GM19240 (cell line): ENCODE measurements at regions not wholly inside any gene's neighbourhood (a gene's known extent, or its start where the extent isn't known, plus 50 kb on each side); places are given as distances from the start of the nearest gene placed in this dataset.

Experiments used
- DNase-seq: peaks from one replicate; pipeline ENCODE4 v3.0.0; 2011; ENCODE audit warnings: low spot score; ENCODE audit not compliant: insufficient read length

DNA sequence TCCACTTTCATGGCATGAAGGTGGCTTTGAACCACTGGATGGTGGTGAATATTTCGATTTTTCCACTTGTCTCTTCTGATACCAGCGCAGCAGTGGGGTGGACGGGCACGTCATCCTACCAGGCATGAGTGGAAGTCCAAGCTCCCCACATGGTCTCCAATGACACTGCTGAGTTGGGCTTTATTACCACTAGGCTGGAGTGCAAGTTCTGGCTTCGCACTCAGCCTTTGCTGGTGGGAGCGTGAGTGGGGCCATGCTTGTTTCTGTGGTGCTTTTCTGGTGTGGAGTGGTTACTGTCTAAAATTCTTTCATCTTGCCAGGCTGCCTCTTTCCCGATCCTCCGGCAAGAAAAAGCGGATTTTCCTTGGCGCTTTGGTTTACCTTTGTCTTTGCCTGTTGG is 70.1 kb upstream of the SDK1 start:
- DNase-seq, result no peak

DNA sequence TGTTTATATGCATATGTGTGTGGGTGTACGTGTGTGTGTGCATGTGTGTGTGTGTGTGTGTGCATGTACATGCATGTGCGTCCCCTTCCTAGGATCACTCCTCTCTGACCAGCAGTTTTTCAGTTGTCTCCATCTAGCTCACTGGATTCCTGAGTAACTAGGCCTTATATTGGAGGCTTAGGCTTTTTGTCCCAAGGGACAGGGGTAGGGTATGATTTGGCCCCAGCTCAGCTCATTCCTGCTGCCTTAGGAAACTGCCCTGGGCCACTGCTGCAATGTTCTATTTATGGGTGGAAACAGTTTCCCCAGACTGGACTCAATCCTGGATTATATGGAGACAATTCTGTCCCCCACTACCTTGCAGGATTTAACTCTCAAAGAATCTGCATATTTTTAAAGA is 68.8 kb upstream of the SDK1 start:
- no peak for DNase-seq

GRCh38 chr7:3233301-3233700 is 67.8 kb upstream of the SDK1 start:
- DNase-seq, result no peak

GRCh38 chr7:3234051-3234450 is 67.0 kb upstream of the SDK1 start:
- no peak for DNase-seq

GRCh38 chr7:3234851-3235250 is 66.2 kb upstream of the SDK1 start:
- DNase-seq, result no peak

DNA sequence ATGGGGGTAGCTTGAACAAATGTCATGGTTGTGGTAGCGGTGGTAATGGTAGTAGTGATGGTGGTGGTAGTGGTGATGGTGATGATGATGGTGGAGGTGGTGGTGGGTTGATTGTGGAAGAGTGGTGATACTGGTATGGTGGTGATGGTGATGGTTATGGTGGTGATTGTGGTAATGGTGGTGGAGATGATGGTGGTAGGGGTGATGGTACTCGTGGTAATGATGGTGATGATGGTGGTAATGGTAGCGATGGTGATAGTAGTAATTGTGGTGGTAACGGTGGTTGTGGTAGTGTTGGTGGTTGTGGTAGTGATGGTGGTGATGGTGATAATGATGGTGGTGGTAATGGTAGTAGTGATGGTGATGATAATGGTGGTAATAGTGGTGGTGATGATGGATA is 65.7 kb upstream of the SDK1 start:
- no peak for DNase-seq

- DNase-seq, result no peak
These were observed 64.8 kb upstream of the SDK1 start for GRCh38 chr7:3236268-3236667.

GRCh38 chr7:3238525-3239210 is 62.4 kb upstream of the SDK1 start:
- DNase-seq, result no peak

GRCh38 chr7:3239291-3239691 is 61.8 kb upstream of the SDK1 start:
- DNase-seq, result no peak

DNA sequence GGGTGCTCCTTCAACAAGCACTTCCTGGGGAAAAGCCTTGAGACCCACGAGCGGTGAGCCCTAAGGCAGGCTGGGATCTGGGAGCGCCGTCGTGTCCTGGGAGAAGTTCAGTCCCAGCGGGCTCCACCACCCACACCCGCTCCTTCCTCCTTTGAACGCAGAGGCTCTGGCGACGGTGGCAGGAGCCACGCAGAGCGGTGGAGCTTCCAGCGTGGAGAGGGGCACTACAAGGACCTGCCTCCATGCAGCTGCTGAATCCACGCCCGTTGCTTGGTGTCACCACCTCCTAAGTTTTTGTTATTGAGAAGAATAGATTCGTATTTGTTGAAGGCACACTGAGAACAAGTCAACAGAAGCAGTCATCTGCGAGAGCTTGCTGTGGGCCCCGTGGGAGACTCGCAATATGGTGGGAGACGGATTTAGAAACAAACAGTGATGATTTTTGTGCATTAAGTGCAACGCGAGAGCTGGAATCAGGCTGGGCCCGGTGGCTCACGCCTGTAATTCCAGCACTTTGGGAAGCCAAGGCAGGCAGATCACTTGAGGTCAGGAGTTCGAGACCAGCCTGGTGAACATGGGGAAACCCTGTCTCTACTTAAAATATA is 60.1 kb upstream of the SDK1 start:
- DNase-seq, result no peak

GRCh38 chr7:3241686-3242258 is 59.3 kb upstream of the SDK1 start:
- no peak for DNase-seq

- no peak for DNase-seq
These were observed 58.6 kb upstream of the SDK1 start for GRCh38 chr7:3242398-3242972.

DNA sequence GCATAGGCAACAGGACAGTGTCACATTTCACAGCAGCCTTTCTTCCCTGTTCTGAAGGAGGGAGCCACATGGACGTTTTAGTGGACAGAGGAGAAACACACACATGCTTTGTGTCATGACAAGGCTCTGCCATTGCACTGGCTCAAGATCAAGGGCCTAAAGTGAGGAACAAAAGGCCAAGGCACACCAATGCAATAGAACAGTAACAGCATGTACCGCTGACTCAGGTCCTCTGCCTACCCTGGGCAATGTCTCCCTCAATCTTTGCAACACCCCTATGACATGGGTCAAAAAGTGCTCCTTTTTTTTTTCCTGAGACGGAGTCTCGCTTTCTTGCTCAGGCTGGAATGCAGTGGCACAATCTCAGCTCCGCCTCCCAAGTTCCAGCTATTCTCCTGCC is 57.8 kb upstream of the SDK1 start:
- no peak for DNase-seq

DNA sequence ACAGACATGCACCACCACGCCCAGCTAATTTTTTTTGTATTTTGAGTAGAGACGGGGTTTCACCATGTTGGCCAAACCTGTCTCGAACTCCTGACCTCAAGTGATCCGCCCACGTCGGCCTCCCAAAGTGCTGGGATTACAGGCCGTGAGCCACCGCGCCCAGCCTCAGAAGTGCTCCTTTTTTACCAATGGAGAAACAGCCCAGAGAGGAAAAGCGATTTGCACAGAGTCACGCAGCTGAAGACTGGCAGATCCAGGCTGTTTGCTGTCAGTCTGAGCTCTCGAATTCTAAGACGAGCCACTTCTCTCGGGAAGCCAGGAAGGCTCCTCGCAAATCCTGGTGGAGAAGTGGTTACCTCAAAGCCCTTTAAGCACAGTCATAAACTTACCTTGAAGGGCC is 57.4 kb upstream of the SDK1 start:
- DNase-seq, result no peak

DNA sequence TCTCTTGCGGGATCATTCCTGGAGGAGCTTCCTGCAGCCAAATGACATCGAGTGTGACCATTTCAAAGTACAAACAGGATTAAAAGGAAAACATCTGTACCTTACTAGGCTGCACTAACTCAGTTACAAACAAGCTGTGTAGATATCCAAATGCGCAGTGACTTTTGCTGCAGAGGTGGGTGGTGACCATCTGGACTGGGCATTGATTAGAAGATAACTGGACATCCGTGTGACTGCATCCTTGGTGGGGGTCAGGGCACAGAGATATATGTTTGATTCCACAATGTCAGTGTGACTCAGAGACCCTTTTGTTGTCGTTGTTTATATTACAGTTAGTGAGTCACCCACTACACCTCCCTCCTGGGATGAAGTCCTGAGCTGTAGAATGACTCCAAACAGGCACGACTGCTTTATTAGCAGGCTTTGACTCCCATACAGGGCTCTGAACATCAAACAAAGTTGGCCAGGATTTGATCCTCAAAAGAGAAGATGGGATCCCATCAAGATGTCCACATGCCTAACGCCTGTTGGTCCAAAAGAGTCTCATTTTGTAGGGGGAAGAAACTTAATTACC is 56.7 kb upstream of the SDK1 start:
- DNase-seq, result no peak

DNA sequence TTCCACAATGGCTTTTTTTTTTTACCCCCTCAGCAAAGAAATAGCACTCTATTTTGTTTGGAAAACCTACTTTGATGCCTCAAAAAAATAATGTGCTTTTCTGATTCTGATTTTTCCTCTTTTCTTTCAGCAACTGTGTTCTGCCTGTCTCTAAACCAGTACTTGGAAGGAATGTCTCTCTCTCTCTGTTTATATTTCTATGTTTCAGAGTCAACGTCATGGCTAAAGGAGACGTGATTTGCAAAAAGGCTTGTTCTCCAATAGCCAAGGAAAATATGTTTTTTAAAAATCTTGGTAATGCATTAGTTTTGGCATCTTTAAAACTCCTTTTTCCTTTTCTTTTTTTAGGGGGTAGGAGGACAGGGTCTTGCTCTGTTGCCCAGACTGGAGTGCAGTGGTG is 56.0 kb upstream of the SDK1 start:
- no peak for DNase-seq

DNA sequence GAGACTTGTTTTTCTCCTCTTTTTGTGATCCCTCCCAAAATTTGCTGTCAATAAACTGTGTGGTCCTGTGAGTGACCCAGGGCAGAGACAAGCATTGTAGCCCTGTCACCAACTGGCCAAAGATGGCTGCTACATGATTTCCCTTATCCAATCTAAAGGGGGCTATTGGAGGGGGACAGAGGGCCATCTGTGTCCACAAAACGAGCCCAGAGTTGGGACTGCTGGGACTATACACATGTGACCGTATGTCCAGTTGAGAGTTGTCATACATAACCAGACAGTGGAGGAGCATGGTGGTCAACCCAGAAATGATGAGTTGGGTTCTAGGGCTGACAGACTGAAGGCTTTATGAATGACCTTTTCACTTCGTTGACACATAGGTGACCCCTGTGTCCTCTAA is 55.3 kb upstream of the SDK1 start:
- no peak for DNase-seq

- no peak for DNase-seq
These were observed 54.9 kb upstream of the SDK1 start for GRCh38 chr7:3246127-3246526.

DNA sequence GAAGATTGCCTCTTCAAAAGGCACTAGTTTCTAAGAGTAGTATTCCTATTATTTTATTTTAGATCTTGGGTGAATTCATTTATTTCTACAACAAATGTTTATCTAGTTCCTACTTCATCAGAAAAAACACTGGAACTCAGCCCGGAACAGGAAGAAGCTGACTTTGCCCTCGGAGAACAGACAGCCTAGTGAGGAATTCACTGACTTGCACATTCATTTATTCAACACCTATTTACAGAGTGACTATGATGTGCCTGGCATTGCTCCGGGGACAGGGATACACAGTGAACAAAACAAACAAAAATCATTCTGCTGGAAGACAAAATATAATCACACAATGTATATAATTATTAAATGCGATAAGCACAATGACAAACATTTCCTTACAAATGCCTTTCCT is 54.4 kb upstream of the SDK1 start:
- DNase-seq, result no peak

DNA sequence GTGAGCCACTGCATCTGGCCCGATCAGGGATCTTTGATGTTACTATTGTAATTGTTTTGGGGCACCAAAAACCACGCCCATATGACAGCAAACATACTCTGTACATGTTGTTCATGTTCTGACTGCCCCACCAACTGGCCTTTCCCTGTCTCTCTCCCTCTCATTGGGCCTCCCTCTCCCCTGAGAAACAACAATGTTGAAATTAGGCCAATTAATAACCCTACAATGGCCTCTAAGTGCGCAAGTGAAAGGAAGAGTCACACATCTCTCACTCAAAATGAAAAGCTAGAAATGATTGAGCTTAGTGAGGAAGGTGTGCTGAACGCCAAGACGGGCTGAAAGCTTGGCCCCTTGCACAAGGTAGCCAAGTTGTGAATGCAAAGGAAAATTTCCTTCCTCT is 50.3 kb upstream of the SDK1 start:
- no peak for DNase-seq
